Body of pancreas (tissue), 4 donors: ENCODE measurements at regions not wholly inside any gene's neighbourhood (a gene's known extent, or its start where the extent isn't known, plus 50 kb on each side); places are given as distances from the start of the nearest gene placed in this dataset.

Experiments used
- ATAC-seq: fragments of 150-250 bp; one replicate; pipeline ENCODE4 v1.9.1; 2016
- DNase-seq, 4 donors: peaks; one replicate each; pipeline ENCODE4 v3.0.0-alpha.2; 2019
- H3K27ac ChIP-seq, 4 donors: fragments of 200-600 bp; sonication (generic); 1 replicate in 3 of 4; 2 replicates in 1 of 4; pipeline versions ENCODE4 v1.5.1 to v1.6.1; 2016 to 2019; ENCODE audit warnings: mild to moderate bottlenecking in 1 of 4, mixed read lengths in 1 of 4, moderate library complexity in 1 of 4
- H3K27me3 ChIP-seq, 2 donors: fragments of 200-600 bp; sonication (generic); one replicate each; pipeline ENCODE4 v1.6.0; 2016; ENCODE audit warnings: mild to moderate bottlenecking in 1 of 2
- H3K36me3 ChIP-seq, 2 donors: fragments of 200-600 bp; sonication (generic); replicated peaks in 1 of 2; 2 replicates each; pipeline ENCODE4 v1.5.1; 2016; ENCODE audit warnings: low read depth in 2 of 2; ENCODE audit not compliant: insufficient read depth in 1 of 2
- H3K4me1 ChIP-seq: fragments of 200-600 bp; sonication (generic); one replicate; pipeline ENCODE4 v1.6.0; 2016
- H3K4me3 ChIP-seq, 2 donors: fragments of 200-600 bp; sonication (generic); 1 replicate in 1 of 2; 2 replicates in 1 of 2; pipeline ENCODE4 v1.5.1; 2016 to 2019
- H3K9me3 ChIP-seq, 3 donors: fragments of 200-600 bp; sonication (generic); 1 replicate in 2 of 3; 2 replicates in 1 of 3; pipeline ENCODE4 v1.5.1; 2016
- POLR2A ChIP-seq, 3 donors: fragments of 450-650 bp; IDR thresholded peaks; one replicate each; pipeline ENCODE4 v1.6.1; 2016; ENCODE audit warnings: antibody characterized with exemption in 3 of 3, mild to moderate bottlenecking in 2 of 3
- WGBS, 2 donors: methylation state at CpG; one replicate each; pipeline ENCODE4 v1.1.5; 2017; 5-methylcytosine and 5-hydroxymethylcytosine counted together
- intact Hi-C: fragments of 100-400 bp; cut with DNase I; formaldehyde crosslinking; loops from one replicate; pipeline ENCODE4 v1.15.1; 2023
- TF ChIP-seq, protein P1 (sequence below), 7 experiments: fragments of 450-650 bp in 4 of 7; fragments of 200-600 bp in 3 of 7; sonication (generic) in 3 of 7; IDR thresholded peaks; one replicate each; pipeline ENCODE4 v1.5.1; 2016 to 2019; ENCODE audit warnings: antibody characterized with exemption in 7 of 7

DNA sequence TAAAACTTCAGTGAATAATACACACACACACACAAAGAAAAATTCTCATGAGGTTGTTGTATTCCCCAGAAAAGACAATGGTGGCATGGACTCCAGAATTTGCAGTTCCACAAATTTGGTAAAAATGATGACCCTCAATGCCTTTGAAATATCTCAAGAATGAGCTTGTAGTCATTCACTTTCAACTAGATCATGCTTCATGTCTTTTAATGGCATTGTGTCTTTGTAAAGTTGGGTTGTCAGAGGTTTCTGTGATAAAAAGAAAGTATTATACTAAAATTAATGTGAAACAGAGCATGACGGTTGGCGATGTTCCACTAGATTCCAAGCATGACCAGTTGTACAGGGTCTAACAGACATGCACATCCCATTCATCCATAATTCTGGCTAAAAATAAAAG, 685.0 kb upstream of the FRG1 start:
- H3K27me3 ChIP-seq = no peaks in the 10 kb centered on the region
- no peaks in the 10 kb centered on the region for H3K36me3 ChIP-seq
- no peaks in the 10 kb centered on the region for H3K9me3 ChIP-seq
- H3K27ac ChIP-seq = no peak overlapping the region
- H3K4me1 ChIP-seq = no peaks in the 10 kb centered on the region
- ATAC-seq (no peak), DNase-seq (no peak)
- intact Hi-C loops = no loop called here
- WGBS, 2 donors = 70 to 73% methylated on average over 2 of the region's 2 CpGs
- TF ChIP-seq, protein P1, sequence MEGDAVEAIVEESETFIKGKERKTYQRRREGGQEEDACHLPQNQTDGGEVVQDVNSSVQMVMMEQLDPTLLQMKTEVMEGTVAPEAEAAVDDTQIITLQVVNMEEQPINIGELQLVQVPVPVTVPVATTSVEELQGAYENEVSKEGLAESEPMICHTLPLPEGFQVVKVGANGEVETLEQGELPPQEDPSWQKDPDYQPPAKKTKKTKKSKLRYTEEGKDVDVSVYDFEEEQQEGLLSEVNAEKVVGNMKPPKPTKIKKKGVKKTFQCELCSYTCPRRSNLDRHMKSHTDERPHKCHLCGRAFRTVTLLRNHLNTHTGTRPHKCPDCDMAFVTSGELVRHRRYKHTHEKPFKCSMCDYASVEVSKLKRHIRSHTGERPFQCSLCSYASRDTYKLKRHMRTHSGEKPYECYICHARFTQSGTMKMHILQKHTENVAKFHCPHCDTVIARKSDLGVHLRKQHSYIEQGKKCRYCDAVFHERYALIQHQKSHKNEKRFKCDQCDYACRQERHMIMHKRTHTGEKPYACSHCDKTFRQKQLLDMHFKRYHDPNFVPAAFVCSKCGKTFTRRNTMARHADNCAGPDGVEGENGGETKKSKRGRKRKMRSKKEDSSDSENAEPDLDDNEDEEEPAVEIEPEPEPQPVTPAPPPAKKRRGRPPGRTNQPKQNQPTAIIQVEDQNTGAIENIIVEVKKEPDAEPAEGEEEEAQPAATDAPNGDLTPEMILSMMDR (IDR thresholded peaks at IDR 0.05) = no peak
- no peak for TF ChIP-seq POLR2A (IDR thresholded peaks at IDR 0.05)
- no peak overlapping the region for H3K4me3 ChIP-seq

DNA sequence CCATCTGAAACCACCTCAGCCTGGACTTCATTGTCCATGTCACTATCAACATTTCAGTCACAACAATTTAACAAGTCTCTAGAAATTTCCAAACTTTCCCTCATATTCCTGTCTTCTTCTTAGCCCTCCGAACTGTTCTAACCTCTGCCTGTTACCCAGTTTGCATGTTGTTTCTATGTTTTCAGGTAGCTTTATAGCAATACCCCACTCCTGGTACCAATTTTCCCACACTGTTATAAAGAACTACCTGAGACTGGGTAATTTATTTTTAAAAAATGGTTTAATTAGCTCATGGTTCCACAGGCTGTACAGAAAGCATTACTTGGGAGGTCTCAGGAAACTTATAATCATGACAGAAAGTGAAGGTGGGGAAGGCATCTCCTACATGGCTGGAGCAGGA, 679.2 kb upstream of the FRG1 start:
- ATAC-seq (no peak), DNase-seq (no peak)
- no peak for TF ChIP-seq POLR2A (IDR thresholded peaks at IDR 0.05)
- TF ChIP-seq, protein P1 (IDR thresholded peaks at IDR 0.05) = no peak
- no peak overlapping the region for H3K4me3 ChIP-seq
- intact Hi-C loops = no loop called here
- no peaks in the 10 kb centered on the region for H3K27me3 ChIP-seq
- H3K36me3 ChIP-seq = no peaks in the 10 kb centered on the region
- no peak overlapping the region for H3K27ac ChIP-seq
- WGBS, 2 donors = 46 to 74% methylated on average over 1 of the region's 1 CpG
- H3K9me3 ChIP-seq = no peaks in the 10 kb centered on the region
- no peaks in the 10 kb centered on the region for H3K4me1 ChIP-seq

DNA sequence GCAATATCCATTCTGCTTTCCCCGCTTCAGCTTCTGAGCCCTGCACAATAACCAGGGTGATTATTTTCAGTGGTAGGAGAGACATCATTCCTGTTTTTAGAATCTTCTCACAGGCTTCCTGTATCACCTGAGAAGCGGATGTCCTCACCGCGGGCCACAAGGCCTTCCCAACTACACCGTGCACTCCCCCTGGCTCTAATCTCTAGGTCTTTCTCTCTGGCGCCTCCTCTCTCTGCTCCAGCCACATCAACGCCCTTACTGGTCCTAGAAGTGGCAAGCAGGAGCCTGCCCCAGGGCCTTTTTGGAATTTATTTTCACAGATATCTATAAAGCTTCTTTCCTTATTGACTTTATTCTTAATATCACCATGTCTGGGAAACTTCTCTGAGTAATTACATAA, 675.2 kb upstream of the FRG1 start:
- Histone ChIP-seq H3K4me1 (no peaks in the 10 kb centered on the region), H3K4me3 (no peak overlapping the region), H3K27ac (no peak overlapping the region), H3K9me3 (no peaks in the 10 kb centered on the region), H3K36me3 (no peaks in the 10 kb centered on the region), H3K27me3 (no peaks in the 10 kb centered on the region)
- WGBS, 2 donors = 76 to 82% methylated on average over 7 of the region's 7 CpGs
- no peak for TF ChIP-seq POLR2A (IDR thresholded peaks at IDR 0.05)
- TF ChIP-seq, protein P1 (IDR thresholded peaks at IDR 0.05) = no peak
- no peak for ATAC-seq
- intact Hi-C loops = no loop called here
- DNase-seq = no peak

DNA sequence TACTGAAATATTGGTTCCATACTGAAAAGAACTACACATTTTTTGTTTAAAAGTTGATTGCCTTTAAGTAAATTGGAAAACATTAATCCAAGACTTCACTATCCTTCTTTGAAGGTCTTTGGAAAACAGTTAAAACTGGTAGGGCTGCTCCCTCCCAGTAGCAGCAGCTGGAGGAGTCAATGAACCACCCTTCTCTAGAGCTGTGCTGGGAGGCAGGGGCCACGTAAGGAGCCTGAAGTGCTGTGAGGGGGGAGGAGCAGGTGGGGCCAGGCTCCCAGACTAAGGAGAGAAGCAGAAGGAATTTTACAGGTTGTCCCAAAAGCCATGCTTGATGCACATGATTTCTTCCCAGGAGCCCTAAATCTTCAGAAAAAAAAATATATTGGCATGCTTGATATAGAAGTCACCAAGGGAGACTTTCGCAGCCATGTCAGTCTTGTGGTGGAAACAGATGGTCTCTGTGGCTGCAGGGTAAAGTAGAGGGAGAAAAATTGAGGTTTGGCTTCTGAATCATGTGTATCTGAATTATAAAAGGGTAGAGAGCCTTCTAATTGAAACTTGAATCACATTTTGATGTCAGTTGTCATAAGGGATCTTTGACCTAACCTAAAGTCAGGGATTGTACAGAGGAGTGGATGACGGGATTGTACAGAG, 673.2 kb upstream of the FRG1 start:
- DNase-seq (no peak), ATAC-seq (no peak)
- no peaks in the 10 kb centered on the region for H3K4me1 ChIP-seq
- intact Hi-C loops = no loop called here
- H3K9me3 ChIP-seq = no peaks in the 10 kb centered on the region
- no peaks in the 10 kb centered on the region for H3K27me3 ChIP-seq
- no peaks in the 10 kb centered on the region for H3K36me3 ChIP-seq
- WGBS, 2 donors = 63 to 65% methylated on average over 3 of the region's 3 CpGs
- no peak for TF ChIP-seq POLR2A (IDR thresholded peaks at IDR 0.05)
- TF ChIP-seq, protein P1 (IDR thresholded peaks at IDR 0.05) = no peak
- no peak overlapping the region for H3K4me3 ChIP-seq
- no peak overlapping the region for H3K27ac ChIP-seq

DNA sequence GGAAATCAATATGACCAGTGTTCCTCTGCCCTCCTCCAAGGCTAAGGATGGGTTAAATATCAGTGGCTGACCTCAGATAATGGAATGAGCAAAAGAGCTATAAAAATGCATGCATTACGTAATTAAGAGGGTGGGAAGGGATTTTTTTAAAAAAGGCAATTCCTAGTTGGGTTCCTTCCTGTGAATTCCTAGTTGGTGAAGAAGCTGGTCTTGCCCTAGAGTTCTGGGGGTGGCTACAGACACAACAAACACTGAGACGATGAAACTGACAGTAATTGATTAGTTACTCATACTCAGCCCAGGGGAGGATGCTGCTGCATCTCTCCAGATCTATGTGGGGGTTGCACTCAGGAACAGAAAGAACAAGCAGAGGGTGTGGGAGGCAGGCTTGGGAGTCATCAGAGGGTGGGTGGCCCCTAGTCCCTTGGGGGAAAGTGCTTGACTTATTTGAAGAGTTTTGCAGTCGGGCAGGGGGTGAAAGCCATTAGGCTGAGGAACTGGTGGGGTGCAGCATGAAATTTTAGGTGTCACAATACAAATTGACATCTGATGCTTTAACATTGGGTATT, 662.0 kb upstream of the FRG1 start:
- TF ChIP-seq, protein P1 (IDR thresholded peaks at IDR 0.05) = no peak
- no peak for TF ChIP-seq POLR2A (IDR thresholded peaks at IDR 0.05)
- Histone ChIP-seq H3K4me3 (no peak overlapping the region), H3K27ac (no peak overlapping the region), H3K27me3 (no peaks in the 10 kb centered on the region), H3K36me3 (no peaks in the 10 kb centered on the region), H3K9me3 (no peaks in the 10 kb centered on the region), H3K4me1 (no peaks in the 10 kb centered on the region)
- no peak for ATAC-seq
- 33% methylated on average over 3 of the region's 3 CpGs; no CpG with 5 or more reads in 1 of the 2 donors for WGBS, 2 donors
- intact Hi-C loops = no loop called here
- no peak for DNase-seq
